ENCODE measurements at regions not wholly inside any gene's neighbourhood (a gene's known extent, or its start where the extent isn't known, plus 50 kb on each side); places are given as distances from the start of the nearest gene placed in this dataset.

GRCh38 chr6:115839583-115840181, 221.0 kb downstream of the FRK start:
- TF ChIP-seq MAFK (IDR thresholded peaks at IDR 0.05; ENCODE audit: low read depth, low read length) (no peak), RAD21 (IDR thresholded peaks at IDR 0.05 in 1 of 2, conservative IDR thresholded peaks at IDR 0.05 in 1 of 2; ENCODE audit: low read depth in 2 of 2, low read length in 2 of 2) (no peak), EZH2 (IDR thresholded peaks at IDR 0.05; ENCODE audit: low read depth, low read length, severe bottlenecking) (no peak), JUND (IDR thresholded peaks at IDR 0.05; ENCODE audit: low read length) (no peak), TAF1 (IDR thresholded peaks at IDR 0.05; ENCODE audit: low read depth, low read length) (no peak)
- TF ChIP-seq, protein P1, sequence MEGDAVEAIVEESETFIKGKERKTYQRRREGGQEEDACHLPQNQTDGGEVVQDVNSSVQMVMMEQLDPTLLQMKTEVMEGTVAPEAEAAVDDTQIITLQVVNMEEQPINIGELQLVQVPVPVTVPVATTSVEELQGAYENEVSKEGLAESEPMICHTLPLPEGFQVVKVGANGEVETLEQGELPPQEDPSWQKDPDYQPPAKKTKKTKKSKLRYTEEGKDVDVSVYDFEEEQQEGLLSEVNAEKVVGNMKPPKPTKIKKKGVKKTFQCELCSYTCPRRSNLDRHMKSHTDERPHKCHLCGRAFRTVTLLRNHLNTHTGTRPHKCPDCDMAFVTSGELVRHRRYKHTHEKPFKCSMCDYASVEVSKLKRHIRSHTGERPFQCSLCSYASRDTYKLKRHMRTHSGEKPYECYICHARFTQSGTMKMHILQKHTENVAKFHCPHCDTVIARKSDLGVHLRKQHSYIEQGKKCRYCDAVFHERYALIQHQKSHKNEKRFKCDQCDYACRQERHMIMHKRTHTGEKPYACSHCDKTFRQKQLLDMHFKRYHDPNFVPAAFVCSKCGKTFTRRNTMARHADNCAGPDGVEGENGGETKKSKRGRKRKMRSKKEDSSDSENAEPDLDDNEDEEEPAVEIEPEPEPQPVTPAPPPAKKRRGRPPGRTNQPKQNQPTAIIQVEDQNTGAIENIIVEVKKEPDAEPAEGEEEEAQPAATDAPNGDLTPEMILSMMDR (IDR thresholded peaks at IDR 0.05; ENCODE audit: control extremely low read depth in 1 of 3, insufficient read depth in 1 of 3, low read depth in 1 of 3, low read length in 3 of 3) = no peak
